ENCODE measurements at regions not wholly inside any gene's neighbourhood (a gene's known extent, or its start where the extent isn't known, plus 50 kb on each side); places are given as distances from the start of the nearest gene placed in this dataset.

- TF ChIP-seq POLR2A (IDR thresholded peaks at IDR 0.05) (no peak), CTCF (IDR thresholded peaks at IDR 0.05) (no peak), POLR2AphosphoS5 (IDR thresholded peaks at IDR 0.05) (no peak)
- no peaks in the 10 kb centered on the region for H3K9me3 ChIP-seq
- H3K36me3 ChIP-seq, result no peaks in the 10 kb centered on the region
- intact Hi-C loops (cut with DNase I), result no loop called here
- no peak for DNase-seq (ENCODE audit: low spot score)
- no peak overlapping the region for H3K4me3 ChIP-seq
- H3K27me3 ChIP-seq (replicated peaks; ENCODE audit: insufficient read depth), result no peaks in the 10 kb centered on the region
- no peaks in the 10 kb centered on the region for H3K4me1 ChIP-seq (replicated peaks)
- WGBS, result 83% methylated on average over 2 of the region's 5 CpGs
- H3K27ac ChIP-seq, result no peak overlapping the region
Observed at GRCh38 chrX:13140007-13140406, 95.6 kb upstream of the FAM9C start.

GRCh38 chrX:13131396-13132137 is 87.1 kb upstream of the FAM9C start:
- TF ChIP-seq CTCF (IDR thresholded peaks at IDR 0.05), result no peak
- TF ChIP-seq POLR2AphosphoS5 (IDR thresholded peaks at IDR 0.05), result no peak
- TF ChIP-seq POLR2A (IDR thresholded peaks at IDR 0.05), result no peak
- no peaks in the 10 kb centered on the region for H3K36me3 ChIP-seq

GRCh38 chrX:13130816-13131215 is 86.4 kb upstream of the FAM9C start:
- no peaks in the 10 kb centered on the region for H3K27me3 ChIP-seq (replicated peaks; ENCODE audit: insufficient read depth)
- H3K4me3 ChIP-seq, result no peak overlapping the region
- H3K27ac ChIP-seq, result no peak overlapping the region
- intact Hi-C loops (cut with DNase I), result no loop called here
- WGBS, result 29% methylated on average over 1 of the region's 1 CpG
- TF ChIP-seq POLR2A (IDR thresholded peaks at IDR 0.05), result no peak
- TF ChIP-seq POLR2AphosphoS5 (IDR thresholded peaks at IDR 0.05), result no peak
- TF ChIP-seq CTCF (IDR thresholded peaks at IDR 0.05), result no peak
- H3K36me3 ChIP-seq, result no peaks in the 10 kb centered on the region
- no peaks in the 10 kb centered on the region for H3K4me1 ChIP-seq (replicated peaks)
- DNase-seq (ENCODE audit: low spot score), result no peak
- no peaks in the 10 kb centered on the region for H3K9me3 ChIP-seq

More at GRCh38 chrX:13131396-13132137, 87.1 kb upstream of the FAM9C start:
- Histone ChIP-seq H3K27ac (no peak overlapping the region), H3K4me1 (replicated peaks) (no peaks in the 10 kb centered on the region), H3K27me3 (replicated peaks; ENCODE audit: insufficient read depth) (no peaks in the 10 kb centered on the region), H3K9me3 (no peaks in the 10 kb centered on the region), H3K4me3 (no peak overlapping the region)
- no peak for DNase-seq (ENCODE audit: low spot score)
- 90% methylated on average over 3 of the region's 3 CpGs for WGBS
- intact Hi-C loops (cut with DNase I), result no loop called here

GRCh38 chrX:13128104-13128503 is 83.7 kb upstream of the FAM9C start:
- DNase-seq (ENCODE audit: low spot score), result no peak
- TF ChIP-seq POLR2A (IDR thresholded peaks at IDR 0.05) (no peak), POLR2AphosphoS5 (IDR thresholded peaks at IDR 0.05) (no peak), CTCF (IDR thresholded peaks at IDR 0.05) (no peak)
- H3K4me3 ChIP-seq, result no peak overlapping the region
- intact Hi-C loops (cut with DNase I), result no loop called here
- H3K36me3 ChIP-seq, result no peaks in the 10 kb centered on the region
- no peak overlapping the region for H3K27ac ChIP-seq
- no peaks in the 10 kb centered on the region for H3K4me1 ChIP-seq (replicated peaks)
- H3K27me3 ChIP-seq (replicated peaks; ENCODE audit: insufficient read depth), result no peaks in the 10 kb centered on the region
- H3K9me3 ChIP-seq, result no peaks in the 10 kb centered on the region

GRCh38 chrX:13126775-13127174 is 82.4 kb upstream of the FAM9C start:
- TF ChIP-seq CTCF (IDR thresholded peaks at IDR 0.05) (no peak), POLR2AphosphoS5 (IDR thresholded peaks at IDR 0.05) (no peak), POLR2A (IDR thresholded peaks at IDR 0.05) (no peak)
- Histone ChIP-seq H3K36me3 (no peaks in the 10 kb centered on the region), H3K4me3 (no peak overlapping the region), H3K27me3 (replicated peaks; ENCODE audit: insufficient read depth) (no peaks in the 10 kb centered on the region), H3K9me3 (no peaks in the 10 kb centered on the region), H3K27ac (no peak overlapping the region), H3K4me1 (replicated peaks) (no peaks in the 10 kb centered on the region)
- intact Hi-C loops (cut with DNase I), result no loop called here
- 82% methylated on average over 3 of the region's 3 CpGs for WGBS
- DNase-seq (ENCODE audit: low spot score), result no peak
